Liver (tissue), 8 donors: ENCODE measurements at regions not wholly inside any gene's neighbourhood (a gene's known extent, or its start where the extent isn't known, plus 50 kb on each side); places are given as distances from the start of the nearest gene placed in this dataset.
A peak's percentile ranks its signal among the peaks of the same experiment; 100 is the strongest.

Source experiments
- DNase-seq: peaks from one replicate; pipeline ENCODE4 v3.0.0-alpha.2; 2017; ENCODE audit warnings: low spot score
- H3K27ac ChIP-seq, 2 donors: one replicate each; pipeline ENCODE4 v1.7.0; 2013; ENCODE audit warnings: inconsistent platforms in 2 of 2, low read length in 2 of 2, control low read depth in 1 of 2, low read depth in 1 of 2, mild to moderate bottlenecking in 1 of 2
- H3K27me3 ChIP-seq, 4 donors: one replicate each; pipeline versions ENCODE4 v1.6.1 to v1.7.0; 2013; ENCODE audit warnings: low read length in 3 of 4, inconsistent platforms in 1 of 4, mild to moderate bottlenecking in 1 of 4, moderate library complexity in 1 of 4; ENCODE audit not compliant: control insufficient read depth in 4 of 4, insufficient read depth in 4 of 4
- H3K36me3 ChIP-seq, 4 donors: one replicate each; pipeline versions ENCODE4 v1.6.1 to v1.7.0; 2013; ENCODE audit warnings: low read length in 3 of 4, mild to moderate bottlenecking in 3 of 4, low read depth in 1 of 4, moderate library complexity in 1 of 4; ENCODE audit not compliant: control insufficient read depth in 4 of 4, insufficient read depth in 3 of 4
- H3K4me1 ChIP-seq, 4 donors: one replicate each; pipeline versions ENCODE4 v1.6.1 to v1.7.0; 2013; ENCODE audit warnings: low read length in 3 of 4, mild to moderate bottlenecking in 3 of 4, moderate library complexity in 1 of 4; ENCODE audit not compliant: control insufficient read depth in 4 of 4, insufficient read depth in 4 of 4
- H3K4me3 ChIP-seq, 3 donors: one replicate each; pipeline versions ENCODE4 v1.6.1 to v1.7.0; 2013; ENCODE audit warnings: low read length in 3 of 3, control low read depth in 1 of 3, low read depth in 1 of 3, mild to moderate bottlenecking in 1 of 3
- H3K9ac ChIP-seq, 2 donors: one replicate each; pipeline ENCODE4 v1.7.0; 2013; ENCODE audit warnings: low read length in 2 of 2, mild to moderate bottlenecking in 2 of 2, moderate library complexity in 2 of 2, control low read depth in 1 of 2, low read depth in 1 of 2
- H3K9me3 ChIP-seq, 4 donors: one replicate each; pipeline versions ENCODE4 v1.6.1 to v1.7.0; 2013; ENCODE audit warnings: low read length in 3 of 4; ENCODE audit not compliant: control insufficient read depth in 4 of 4
- CTCF ChIP-seq: fragments of 150-350 bp; IDR thresholded peaks from 2 replicates; pipeline ENCODE4 v1.5.1; 2017; ENCODE audit warnings: improper control_type of control experiment, low read depth, low read length; ENCODE audit not compliant: missing input control
- FOXA1 ChIP-seq: IDR thresholded peaks from 2 replicates; pipeline ENCODE4 v1.6.1; 2016; ENCODE audit warnings: antibody characterized with exemption
- HNF4A ChIP-seq, 2 donors: conservative IDR thresholded peaks; 2 replicates each; pipeline ENCODE4 v1.6.1; 2016; ENCODE audit warnings: antibody characterized with exemption in 2 of 2, mild to moderate bottlenecking in 2 of 2
- HNF4G ChIP-seq: IDR thresholded peaks from 2 replicates; pipeline ENCODE4 v1.6.1; 2016; ENCODE audit warnings: antibody characterized with exemption
- JUND ChIP-seq, 2 donors: IDR thresholded peaks; 2 replicates each; pipeline ENCODE4 v1.6.1; 2016; ENCODE audit warnings: antibody characterized with exemption in 2 of 2
- NR2F2 ChIP-seq: IDR thresholded peaks from 2 replicates; pipeline ENCODE4 v1.6.1; 2016; ENCODE audit warnings: antibody characterized with exemption
- RAD21 ChIP-seq, 2 donors: IDR thresholded peaks; 2 replicates each; pipeline ENCODE4 v1.6.1; 2016; ENCODE audit warnings: antibody characterized with exemption in 2 of 2, mild to moderate bottlenecking in 2 of 2
- RXRA ChIP-seq, 2 donors: IDR thresholded peaks; 2 replicates each; pipeline ENCODE4 v1.6.1; 2017 to 2018; ENCODE audit warnings: antibody characterized with exemption in 2 of 2, mild to moderate bottlenecking in 1 of 2
- SP1 ChIP-seq: IDR thresholded peaks from 2 replicates; pipeline ENCODE4 v1.6.1; 2018; ENCODE audit warnings: antibody characterized with exemption, mild to moderate bottlenecking
- TAF1 ChIP-seq: conservative IDR thresholded peaks from 2 replicates; pipeline ENCODE4 v1.6.1; 2016; ENCODE audit warnings: antibody characterized with exemption, mild to moderate bottlenecking
- YY1 ChIP-seq: IDR thresholded peaks from 2 replicates; pipeline ENCODE4 v1.6.1; 2016; ENCODE audit warnings: antibody characterized with exemption, mild to moderate bottlenecking
- ZBTB33 ChIP-seq: IDR thresholded peaks from 2 replicates; pipeline ENCODE4 v1.6.1; 2016; ENCODE audit warnings: antibody characterized with exemption
- WGBS: extraction: QIAGEN DNeasy Blood & Tissue Kit; methylation state at CpG from one replicate; pipeline ENCODE4 v1.1.7; 2013; 5-methylcytosine and 5-hydroxymethylcytosine counted together
- TF ChIP-seq, protein P1 (sequence below): IDR thresholded peaks from 2 replicates; pipeline ENCODE4 v1.6.1; 2016; ENCODE audit warnings: antibody characterized with exemption
- donor health status: healthy.
- donor health status: healthy.
- donor health status: healthy.
- donor health status: healthy.
- donor health status: healthy.

DNA sequence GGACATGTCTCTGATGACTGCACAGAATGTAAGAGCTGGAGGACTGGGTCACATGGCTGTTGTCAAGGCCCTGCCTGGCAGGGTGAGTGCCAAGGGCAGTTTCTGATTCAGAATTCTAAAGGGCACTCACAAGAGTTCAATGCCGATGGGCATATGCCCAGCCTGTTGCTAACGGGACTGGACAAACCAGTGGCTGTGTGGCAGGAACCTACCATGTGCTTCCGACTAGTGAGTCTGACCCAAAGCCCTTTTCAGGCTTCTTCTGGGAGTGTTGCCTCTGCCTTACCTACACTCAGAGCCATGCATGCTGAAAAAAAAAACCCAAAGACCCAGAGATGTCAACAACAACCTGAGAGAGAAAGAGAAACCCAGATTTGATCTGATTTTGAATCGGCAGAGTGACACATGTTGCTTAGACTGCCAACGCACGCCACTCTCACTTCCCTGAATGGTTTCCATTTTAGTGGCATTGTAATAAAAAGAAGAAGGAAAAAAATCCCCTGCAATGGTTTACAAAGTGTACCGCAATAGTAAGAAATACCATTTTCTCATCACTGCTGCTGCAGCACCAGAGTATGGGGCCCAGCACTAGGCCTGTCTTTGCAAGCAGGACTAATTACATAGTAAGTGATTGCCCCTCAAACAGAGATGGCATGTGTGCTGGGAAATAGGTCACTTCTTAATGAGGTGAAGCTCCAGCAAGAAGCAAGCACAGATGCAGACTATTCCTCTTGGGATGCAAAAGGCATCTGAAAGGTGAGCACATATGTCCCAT lies 194.3 kb downstream of the PALM2AKAP2 start:
- H3K4me1 ChIP-seq: peaks cover 0 to 15% (median 8%) of the 10 kb centered on the region in 4 donors
- no peak overlapping the region for H3K4me3 ChIP-seq
- no peaks in the 10 kb centered on the region for H3K9me3 ChIP-seq
- no peak for DNase-seq
- no peak overlapping the region for H3K9ac ChIP-seq
- no peaks in the 10 kb centered on the region for H3K27me3 ChIP-seq
- TF ChIP-seq FOXA1 (no peak), HNF4A (conservative IDR thresholded peaks at IDR 0.05) (peak; percentile 36 to 57), YY1 (peak; percentile 19), TAF1 (no peak), JUND (IDR thresholded peaks at IDR 0.05) (no peak), NR2F2 (no peak), CTCF (no peak), RXRA (IDR thresholded peaks at IDR 0.05) (peak in 1 of 2 donors; percentile 45)
- TF ChIP-seq, protein P1, sequence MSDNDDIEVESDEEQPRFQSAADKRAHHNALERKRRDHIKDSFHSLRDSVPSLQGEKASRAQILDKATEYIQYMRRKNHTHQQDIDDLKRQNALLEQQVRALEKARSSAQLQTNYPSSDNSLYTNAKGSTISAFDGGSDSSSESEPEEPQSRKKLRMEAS: peak; percentile 19
- H3K27ac ChIP-seq: no peak overlapping the region
- H3K36me3 ChIP-seq: no peaks in the 10 kb centered on the region
- WGBS: 66% methylated on average over 7 of the region's 7 CpGs

- Histone ChIP-seq H3K4me1 (peaks cover 0 to 15% (median 8%) of the 10 kb centered on the region in 4 donors), H3K9ac (no peak overlapping the region), H3K27ac (no peak overlapping the region), H3K36me3 (no peaks in the 10 kb centered on the region), H3K27me3 (no peaks in the 10 kb centered on the region), H3K9me3 (no peaks in the 10 kb centered on the region), H3K4me3 (no peak overlapping the region)
- TF ChIP-seq HNF4G: no peak
- TF ChIP-seq FOXA1: no peak
- no peak for TF ChIP-seq ZBTB33
- no peak for TF ChIP-seq TAF1
- TF ChIP-seq NR2F2: no peak
- TF ChIP-seq CTCF: no peak
- no peak for TF ChIP-seq RAD21 (IDR thresholded peaks at IDR 0.05)
- no peak for TF ChIP-seq SP1
- WGBS: 92% methylated on average over 4 of the region's 4 CpGs
- DNase-seq: no peak
These were observed 194.9 kb downstream of the PALM2AKAP2 start for GRCh38 chr9:109974918-109975276.
